ENCODE measurements at regions not wholly inside any gene's neighbourhood (a gene's known extent, or its start where the extent isn't known, plus 50 kb on each side); places are given as distances from the start of the nearest gene placed in this dataset.

- TF ChIP-seq NFIC (IDR thresholded peaks at IDR 0.05): no peak
- no peak for TF ChIP-seq TAF1 (IDR thresholded peaks at IDR 0.05; ENCODE audit: low read depth)
- TF ChIP-seq TEAD4 (IDR thresholded peaks at IDR 0.05): no peak
- no peak for TF ChIP-seq USF1 (IDR thresholded peaks at IDR 0.05)
- no peak for TF ChIP-seq MAX (IDR thresholded peaks at IDR 0.05)
- TF ChIP-seq CREB1 (IDR thresholded peaks at IDR 0.05; ENCODE audit: low read depth): no peak
- TF ChIP-seq RAD21 (IDR thresholded peaks at IDR 0.05; ENCODE audit: low read depth): no peak
- TF ChIP-seq EP300 (IDR thresholded peaks at IDR 0.05; ENCODE audit: borderline replicate concordance): no peak
- no peak for TF ChIP-seq TCF12 (IDR thresholded peaks at IDR 0.05; ENCODE audit: low read depth)
- TF ChIP-seq EGR1 (IDR thresholded peaks at IDR 0.05): no peak
- no peak for TF ChIP-seq FOXM1 (IDR thresholded peaks at IDR 0.05; ENCODE audit: borderline replicate concordance, low read depth)
- no peak for TF ChIP-seq REST (IDR thresholded peaks at IDR 0.05; ENCODE audit: low read depth)
- no peak for TF ChIP-seq YY1 (IDR thresholded peaks at IDR 0.05; ENCODE audit: low read depth)
- no peak for TF ChIP-seq ZBTB7A (IDR thresholded peaks at IDR 0.05; ENCODE audit: low read depth)
- no peak for TF ChIP-seq CEBPB (IDR thresholded peaks at IDR 0.05)
Measured at GRCh38 chr11:109885006-109885405, 208.2 kb upstream of the ZC3H12C start.

DNA sequence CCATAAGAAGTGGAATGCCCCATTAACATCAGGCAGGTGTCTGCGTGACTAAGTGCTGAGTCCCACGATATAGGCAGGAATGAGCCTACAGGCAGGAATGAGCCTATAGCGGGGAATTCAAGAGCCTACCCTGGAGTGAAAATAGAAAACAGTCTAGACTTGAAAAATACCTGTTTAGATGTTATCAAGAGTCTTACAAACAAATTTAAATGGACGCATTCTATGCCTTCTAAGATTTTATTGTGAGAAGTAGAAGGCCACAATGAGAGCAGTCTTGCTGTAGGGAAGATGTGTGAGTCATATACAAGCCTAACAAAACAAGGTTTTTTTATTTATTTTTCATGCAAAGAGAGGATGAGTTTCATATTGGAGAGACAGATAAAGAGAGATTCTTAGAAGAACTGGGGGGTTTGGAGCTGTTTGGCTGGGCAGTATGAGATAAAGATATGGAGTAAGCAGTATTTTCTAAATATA is 200.8 kb upstream of the ZC3H12C start:
- TF ChIP-seq NFIC (IDR thresholded peaks at IDR 0.05) (no peak), TAF1 (IDR thresholded peaks at IDR 0.05; ENCODE audit: low read depth) (no peak), FOXM1 (IDR thresholded peaks at IDR 0.05; ENCODE audit: borderline replicate concordance, low read depth) (no peak), YY1 (IDR thresholded peaks at IDR 0.05; ENCODE audit: low read depth) (no peak)

GRCh38 chr11:109894242-109894641 is 198.9 kb upstream of the ZC3H12C start:
- TF ChIP-seq YY1 (IDR thresholded peaks at IDR 0.05; ENCODE audit: low read depth): no peak
- TF ChIP-seq CEBPB (IDR thresholded peaks at IDR 0.05): no peak
- no peak for TF ChIP-seq MAX (IDR thresholded peaks at IDR 0.05)
- no peak for TF ChIP-seq EP300 (IDR thresholded peaks at IDR 0.05; ENCODE audit: borderline replicate concordance)
- no peak for TF ChIP-seq USF1 (IDR thresholded peaks at IDR 0.05)
- TF ChIP-seq CREB1 (IDR thresholded peaks at IDR 0.05; ENCODE audit: low read depth): no peak
- TF ChIP-seq TAF1 (IDR thresholded peaks at IDR 0.05; ENCODE audit: low read depth): no peak
- TF ChIP-seq ZBTB7A (IDR thresholded peaks at IDR 0.05; ENCODE audit: low read depth): no peak
- no peak for TF ChIP-seq NFIC (IDR thresholded peaks at IDR 0.05)
- no peak for TF ChIP-seq EGR1 (IDR thresholded peaks at IDR 0.05)
- no peak for TF ChIP-seq TCF12 (IDR thresholded peaks at IDR 0.05; ENCODE audit: low read depth)

GRCh38 chr11:109898592-109898991 is 194.6 kb upstream of the ZC3H12C start:
- TF ChIP-seq RAD21 (IDR thresholded peaks at IDR 0.05; ENCODE audit: low read depth) (no peak), EP300 (IDR thresholded peaks at IDR 0.05; ENCODE audit: borderline replicate concordance) (no peak), MAX (IDR thresholded peaks at IDR 0.05) (no peak), EGR1 (IDR thresholded peaks at IDR 0.05) (no peak), CREB1 (IDR thresholded peaks at IDR 0.05; ENCODE audit: low read depth) (no peak), ZBTB7A (IDR thresholded peaks at IDR 0.05; ENCODE audit: low read depth) (no peak), TEAD4 (IDR thresholded peaks at IDR 0.05) (no peak)

DNA sequence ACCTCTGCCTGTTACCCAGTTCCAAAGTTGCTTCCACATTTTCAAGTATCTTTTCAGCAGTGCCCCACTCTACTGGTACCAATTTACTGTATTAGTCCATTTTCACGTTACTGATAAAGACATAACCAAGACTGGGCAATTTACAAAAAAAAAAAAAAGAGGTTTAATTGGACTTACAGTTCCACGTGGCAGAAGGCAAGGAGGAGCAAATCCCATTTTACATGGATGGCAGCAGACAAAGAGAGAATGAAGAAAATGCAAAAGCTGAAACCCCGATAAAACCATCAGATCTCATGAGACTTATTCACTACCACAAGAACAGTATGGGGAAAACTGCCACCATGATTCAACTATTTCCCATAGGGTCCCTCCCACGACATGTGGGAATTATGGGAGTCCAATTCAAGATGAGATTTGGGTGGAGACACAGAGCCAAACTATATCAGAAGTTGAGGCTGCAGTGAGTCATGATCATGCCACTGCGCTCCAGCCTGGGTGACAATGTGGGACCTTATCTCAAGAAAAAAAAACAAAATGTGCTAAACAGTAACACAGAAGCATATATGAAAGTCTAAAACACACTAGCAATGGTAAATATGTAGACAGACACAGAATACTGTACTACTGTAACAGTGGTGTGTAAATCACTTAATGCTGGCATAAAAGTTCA is 190.3 kb upstream of the ZC3H12C start:
- TF ChIP-seq USF1 (IDR thresholded peaks at IDR 0.05) (no peak), REST (IDR thresholded peaks at IDR 0.05; ENCODE audit: low read depth) (no peak), RAD21 (IDR thresholded peaks at IDR 0.05; ENCODE audit: low read depth) (no peak), TAF1 (IDR thresholded peaks at IDR 0.05; ENCODE audit: low read depth) (no peak), EP300 (IDR thresholded peaks at IDR 0.05; ENCODE audit: borderline replicate concordance) (no peak), ZBTB7A (IDR thresholded peaks at IDR 0.05; ENCODE audit: low read depth) (no peak), FOXM1 (IDR thresholded peaks at IDR 0.05; ENCODE audit: borderline replicate concordance, low read depth) (no peak), NFIC (IDR thresholded peaks at IDR 0.05) (no peak), TCF12 (IDR thresholded peaks at IDR 0.05; ENCODE audit: low read depth) (no peak), EGR1 (IDR thresholded peaks at IDR 0.05) (no peak), YY1 (IDR thresholded peaks at IDR 0.05; ENCODE audit: low read depth) (no peak), MAX (IDR thresholded peaks at IDR 0.05) (no peak), CEBPB (IDR thresholded peaks at IDR 0.05) (no peak), CREB1 (IDR thresholded peaks at IDR 0.05; ENCODE audit: low read depth) (no peak), TEAD4 (IDR thresholded peaks at IDR 0.05) (no peak)

Measured in Ishikawa (cell line).